ENCODE measurements at regions not wholly inside any gene's neighbourhood (a gene's known extent, or its start where the extent isn't known, plus 50 kb on each side); places are given as distances from the start of the nearest gene placed in this dataset.

DNA sequence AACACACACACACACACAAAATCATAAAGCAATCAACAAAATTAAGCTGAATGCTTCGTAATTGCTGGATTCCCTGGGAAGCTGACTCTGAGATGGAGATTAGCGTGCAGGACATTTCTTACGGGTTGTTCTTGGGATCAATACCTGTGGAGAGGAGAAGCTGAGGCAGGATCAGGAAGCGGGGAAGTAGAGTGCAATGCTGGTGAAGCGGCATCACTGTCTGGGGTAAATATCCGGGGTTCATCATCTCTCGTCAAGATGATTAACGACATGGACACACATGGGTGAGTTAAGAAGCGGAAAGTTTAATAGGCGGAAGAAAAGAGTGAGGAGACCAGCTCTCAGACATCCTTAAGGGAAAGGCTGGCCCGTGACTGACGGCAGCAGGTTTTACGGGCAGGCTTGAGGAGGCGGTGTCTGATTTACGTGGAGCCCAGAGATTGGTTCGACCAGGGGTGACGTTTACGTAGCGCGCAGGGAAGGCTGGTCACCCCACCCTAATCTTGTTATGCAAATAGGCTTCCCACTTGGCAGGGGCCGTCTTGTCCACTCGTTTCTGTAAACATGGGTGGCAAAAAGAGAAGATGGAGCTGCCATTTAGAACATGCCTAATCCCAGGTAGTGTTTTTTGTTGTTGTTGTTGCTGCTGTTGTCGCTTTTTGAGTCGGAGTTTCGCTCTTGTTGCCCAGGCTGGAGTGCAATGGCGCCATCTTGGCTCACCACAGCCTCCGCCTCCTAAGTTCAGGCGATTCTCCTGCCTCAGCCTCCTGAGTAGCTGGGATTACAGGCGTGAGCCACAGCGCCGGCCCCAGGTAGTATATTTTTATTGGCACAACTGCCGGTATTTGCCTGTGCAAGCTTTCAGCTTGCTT lies 135.6 kb upstream of the KCNJ15 start:
- TF ChIP-seq POLR2AphosphoS2 (conservative IDR thresholded peaks at IDR 0.05; ENCODE audit: low read length): no peak
- TF ChIP-seq CHD2 (IDR thresholded peaks at IDR 0.05; ENCODE audit: low read length, partially characterized antibody): no peak
- TF ChIP-seq, protein P1, sequence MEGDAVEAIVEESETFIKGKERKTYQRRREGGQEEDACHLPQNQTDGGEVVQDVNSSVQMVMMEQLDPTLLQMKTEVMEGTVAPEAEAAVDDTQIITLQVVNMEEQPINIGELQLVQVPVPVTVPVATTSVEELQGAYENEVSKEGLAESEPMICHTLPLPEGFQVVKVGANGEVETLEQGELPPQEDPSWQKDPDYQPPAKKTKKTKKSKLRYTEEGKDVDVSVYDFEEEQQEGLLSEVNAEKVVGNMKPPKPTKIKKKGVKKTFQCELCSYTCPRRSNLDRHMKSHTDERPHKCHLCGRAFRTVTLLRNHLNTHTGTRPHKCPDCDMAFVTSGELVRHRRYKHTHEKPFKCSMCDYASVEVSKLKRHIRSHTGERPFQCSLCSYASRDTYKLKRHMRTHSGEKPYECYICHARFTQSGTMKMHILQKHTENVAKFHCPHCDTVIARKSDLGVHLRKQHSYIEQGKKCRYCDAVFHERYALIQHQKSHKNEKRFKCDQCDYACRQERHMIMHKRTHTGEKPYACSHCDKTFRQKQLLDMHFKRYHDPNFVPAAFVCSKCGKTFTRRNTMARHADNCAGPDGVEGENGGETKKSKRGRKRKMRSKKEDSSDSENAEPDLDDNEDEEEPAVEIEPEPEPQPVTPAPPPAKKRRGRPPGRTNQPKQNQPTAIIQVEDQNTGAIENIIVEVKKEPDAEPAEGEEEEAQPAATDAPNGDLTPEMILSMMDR (IDR thresholded peaks at IDR 0.05): no peak

Data from A549 (cell line).